HG03460 (cell line): ENCODE measurements at regions not wholly inside any gene's neighbourhood (a gene's known extent, or its start where the extent isn't known, plus 50 kb on each side); places are given as distances from the start of the nearest gene placed in this dataset.

Experiments
- ATAC-seq: cut with Tn5 transposase; IDR thresholded peaks from one replicate; pipeline ENCODE4 v1.9.1; 2021; ENCODE audit not compliant: unreplicated experiment

GRCh38 chr16:59320657-59321056 lies 586.5 kb upstream of the GOT2 start:
- no peak for ATAC-seq

DNA sequence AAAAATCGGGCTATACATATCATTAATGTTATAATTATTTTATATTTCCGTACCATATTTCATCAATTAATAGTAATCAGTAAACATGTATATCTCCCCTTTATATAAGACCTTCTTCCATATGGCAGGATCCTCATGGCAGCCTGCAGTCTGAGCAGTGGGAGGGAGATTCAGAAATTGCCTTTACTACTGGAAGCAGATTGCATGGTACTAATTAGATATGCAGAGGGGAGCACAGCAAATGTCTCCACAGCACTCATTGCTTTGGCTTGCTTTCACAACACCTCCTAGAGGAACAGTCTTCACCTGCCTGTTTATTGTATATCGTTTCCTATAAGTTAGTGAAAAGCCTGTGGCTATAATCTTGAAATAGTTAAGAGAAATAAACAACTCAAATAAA lies 585.8 kb upstream of the GOT2 start:
- ATAC-seq: no peak

- ATAC-seq: no peak
These were observed 571.7 kb upstream of the GOT2 start for GRCh38 chr16:59305850-59306249.

- ATAC-seq: no peak
These were observed 562.8 kb upstream of the GOT2 start for GRCh38 chr16:59296888-59297287.

DNA sequence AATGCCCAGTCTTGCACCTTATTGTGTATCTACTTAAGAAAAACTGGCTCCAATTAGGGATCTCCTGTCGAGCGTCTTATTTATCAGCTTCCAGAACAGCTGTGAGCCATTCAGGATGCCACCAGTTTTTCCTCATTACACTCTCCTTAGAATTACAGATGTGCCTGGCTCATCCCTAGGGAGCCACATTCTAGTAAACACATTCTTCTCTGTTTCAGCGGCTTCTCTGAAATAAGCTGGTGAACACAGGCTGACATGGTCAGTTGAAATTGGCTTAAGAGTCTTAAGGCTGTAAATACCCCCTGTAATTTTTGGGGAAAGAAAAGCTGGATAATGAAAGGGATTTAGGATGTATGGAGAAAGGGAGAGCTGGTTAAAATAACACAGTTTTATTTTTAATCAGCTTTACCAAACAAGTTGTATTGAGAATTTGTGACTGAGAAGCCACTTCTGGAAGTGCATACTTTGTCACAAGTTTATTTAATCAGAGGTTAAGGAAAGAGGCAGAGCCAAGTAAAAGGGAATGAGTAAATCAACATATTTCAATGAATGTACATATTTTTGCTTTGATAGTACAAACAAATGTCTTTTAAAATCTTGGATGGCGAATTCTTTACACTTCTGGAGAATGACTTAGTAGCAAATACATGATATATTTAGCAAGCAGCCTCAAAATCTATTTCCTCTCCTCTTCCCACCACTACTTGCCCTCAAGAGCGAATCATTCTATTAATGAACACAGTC lies 562.0 kb upstream of the GOT2 start:
- ATAC-seq: no peak

GRCh38 chr16:59295474-59295873 lies 561.4 kb upstream of the GOT2 start:
- ATAC-seq: no peak

DNA sequence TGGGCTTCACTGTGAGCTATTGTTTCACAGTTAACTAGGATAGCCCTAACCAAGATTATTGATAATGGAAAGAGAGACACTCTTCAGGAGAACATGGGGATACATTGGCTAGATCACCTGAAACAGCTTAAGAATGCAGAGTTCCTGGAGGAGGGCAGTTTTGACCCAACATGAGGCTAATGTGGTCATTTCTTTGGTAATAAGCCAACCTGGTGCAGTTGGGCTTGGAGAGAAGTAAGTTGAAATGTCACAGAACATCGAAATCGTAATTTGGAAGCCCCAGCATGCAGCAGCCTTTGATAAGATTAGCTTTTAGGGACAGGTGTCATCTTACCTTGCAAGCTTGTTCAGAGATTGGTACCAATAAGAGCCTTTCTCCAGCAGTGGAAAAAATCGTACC lies 556.6 kb upstream of the GOT2 start:
- no peak for ATAC-seq

- no peak for ATAC-seq
These were observed 555.0 kb upstream of the GOT2 start for GRCh38 chr16:59289151-59289550.

- no peak for ATAC-seq
These were observed 540.0 kb upstream of the GOT2 start for GRCh38 chr16:59274141-59274540.

DNA sequence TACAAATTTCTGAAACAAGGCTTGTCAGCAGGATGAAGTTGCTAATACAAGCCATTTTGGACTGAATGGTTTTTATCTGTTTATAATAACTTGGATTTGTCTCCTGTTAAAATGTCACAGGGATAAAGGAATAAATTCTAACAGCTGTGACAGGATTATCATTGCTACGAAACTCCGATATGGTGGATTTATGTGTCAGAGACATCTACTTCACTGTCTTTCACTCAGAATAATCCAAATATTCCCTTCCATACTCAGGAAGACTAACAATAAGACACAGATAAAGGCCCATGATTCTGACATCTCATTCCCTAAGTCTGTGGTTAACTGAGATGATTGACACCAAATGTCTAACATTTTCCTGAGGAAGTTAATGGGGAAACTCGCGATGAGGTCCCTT lies 529.8 kb upstream of the GOT2 start:
- no peak for ATAC-seq

GRCh38 chr16:59260892-59261291 lies 526.8 kb upstream of the GOT2 start:
- no peak for ATAC-seq

DNA sequence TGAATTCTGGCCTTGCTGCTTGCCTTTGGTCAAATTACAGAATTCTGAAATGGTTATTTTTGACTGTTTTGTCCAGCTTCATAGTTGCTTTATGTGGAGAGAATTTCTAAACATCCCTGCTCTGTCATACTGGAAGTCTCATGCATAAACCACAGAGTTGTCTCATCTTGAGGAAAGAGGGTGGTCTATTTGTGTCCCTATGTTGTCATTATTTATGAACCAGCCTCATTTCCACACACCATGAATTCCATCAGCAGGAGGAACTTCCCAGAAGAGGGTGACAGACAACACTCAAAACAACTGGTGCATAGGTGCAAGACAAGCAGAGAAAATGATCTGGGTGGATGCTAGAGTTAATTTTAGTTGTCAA lies 525.8 kb upstream of the GOT2 start:
- ATAC-seq: no peak

DNA sequence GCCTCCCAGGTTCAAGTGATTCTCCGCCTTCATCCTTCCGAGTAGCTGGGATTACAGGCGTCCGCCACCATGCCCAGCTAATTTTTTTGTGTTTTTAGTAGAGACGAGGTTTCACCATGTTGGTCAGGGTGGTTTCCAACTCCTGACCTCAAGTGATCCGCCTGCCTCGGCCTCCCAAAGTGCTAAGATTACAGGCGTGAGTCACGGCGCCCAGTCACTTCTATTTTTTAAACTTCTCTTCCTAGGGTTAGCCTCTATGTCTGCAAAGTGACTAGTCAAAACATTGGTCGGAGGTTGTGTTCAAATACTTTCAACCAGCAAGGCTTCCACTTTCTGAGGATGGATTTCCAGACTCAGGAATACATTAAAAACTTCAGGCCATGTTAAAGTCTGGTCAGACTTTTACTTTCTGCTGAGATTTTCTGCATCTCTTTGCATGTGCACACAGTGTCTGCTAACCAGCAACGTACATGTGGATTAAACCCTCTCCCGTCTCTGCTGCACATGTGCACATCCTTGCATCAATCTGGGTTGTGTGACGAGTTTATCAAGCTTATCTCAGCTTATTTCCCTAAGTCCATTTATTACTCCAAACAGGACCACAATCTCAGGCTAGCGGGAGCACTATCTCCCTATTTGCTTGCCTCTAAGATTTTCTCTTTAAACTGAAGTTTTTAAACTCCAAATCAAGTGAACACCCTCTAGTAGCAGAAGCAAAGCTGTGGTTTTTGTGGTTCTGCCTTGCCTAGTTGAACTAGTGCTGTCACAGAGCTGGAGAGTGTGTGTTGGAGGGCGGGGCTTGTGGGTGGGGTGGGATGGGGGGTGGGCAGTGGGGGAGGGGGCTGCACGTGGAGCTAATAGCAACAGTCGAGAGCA lies 525.2 kb upstream of the GOT2 start:
- ATAC-seq: no peak

- no peak for ATAC-seq
These were observed 518.2 kb upstream of the GOT2 start for GRCh38 chr16:59252317-59252716.

DNA sequence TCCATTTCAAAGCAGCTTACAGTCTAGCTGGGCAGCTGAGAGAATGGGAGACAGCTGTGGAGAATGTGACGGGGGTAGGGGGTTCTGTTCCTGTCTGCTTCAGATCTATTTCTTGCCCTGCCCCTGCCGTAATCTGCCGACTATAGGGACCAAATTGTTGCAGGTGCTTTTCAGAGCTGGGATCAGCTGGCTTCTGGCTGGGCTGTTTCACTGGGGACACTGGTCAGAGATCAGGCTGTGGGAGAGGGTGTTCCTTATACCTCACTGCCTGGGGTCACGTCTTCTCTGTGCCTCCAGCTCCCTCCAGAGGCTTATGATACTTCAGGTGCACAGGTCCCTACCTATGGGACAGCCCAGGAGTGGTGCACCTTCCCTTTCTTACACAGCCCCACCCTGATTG lies 514.9 kb upstream of the GOT2 start:
- no peak for ATAC-seq

GRCh38 chr16:59242556-59242955 lies 508.4 kb upstream of the GOT2 start:
- ATAC-seq: no peak

- ATAC-seq: no peak
These were observed 504.1 kb upstream of the GOT2 start for GRCh38 chr16:59238246-59238645.

- no peak for ATAC-seq
These were observed 502.8 kb upstream of the GOT2 start for GRCh38 chr16:59236804-59237458.

DNA sequence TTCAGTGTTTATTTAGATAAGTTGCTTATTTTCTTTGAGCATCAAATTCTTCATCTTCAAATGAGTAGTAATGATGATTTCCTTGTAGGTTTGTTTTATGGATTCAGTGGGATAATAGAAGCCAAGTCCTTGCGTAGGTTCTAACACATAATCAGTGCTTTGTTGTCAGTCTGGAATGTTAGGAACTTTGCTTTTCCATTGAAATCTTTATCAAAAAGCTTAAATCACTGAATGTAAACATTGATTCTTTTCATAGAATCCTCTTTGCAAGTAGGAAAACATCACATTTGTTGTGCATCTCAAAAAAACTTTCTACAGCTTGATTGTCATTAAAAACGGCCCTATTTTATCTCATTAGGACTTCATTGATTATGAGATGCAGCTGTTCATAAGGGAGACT lies 490.3 kb upstream of the GOT2 start:
- ATAC-seq: no peak

DNA sequence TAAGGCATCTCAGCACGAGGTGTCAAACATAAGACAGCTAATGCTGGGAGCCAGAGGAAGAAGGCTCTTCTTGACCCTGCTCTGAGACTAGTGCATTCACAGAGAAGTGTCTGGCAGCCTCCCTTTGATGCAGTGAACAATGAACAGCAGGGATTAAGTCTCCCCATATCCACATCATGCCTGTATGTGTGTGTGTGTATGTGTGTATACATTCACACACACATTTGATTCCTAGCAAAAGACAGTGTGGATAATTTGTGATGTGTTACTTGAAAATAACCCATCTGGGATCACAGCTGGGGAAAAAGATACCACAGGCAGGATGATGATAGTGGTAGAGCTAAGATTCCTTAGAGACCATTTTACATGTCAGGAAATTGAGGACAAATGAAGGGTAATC lies 485.9 kb upstream of the GOT2 start:
- no peak for ATAC-seq

GRCh38 chr16:59216291-59216690 lies 482.2 kb upstream of the GOT2 start:
- no peak for ATAC-seq

DNA sequence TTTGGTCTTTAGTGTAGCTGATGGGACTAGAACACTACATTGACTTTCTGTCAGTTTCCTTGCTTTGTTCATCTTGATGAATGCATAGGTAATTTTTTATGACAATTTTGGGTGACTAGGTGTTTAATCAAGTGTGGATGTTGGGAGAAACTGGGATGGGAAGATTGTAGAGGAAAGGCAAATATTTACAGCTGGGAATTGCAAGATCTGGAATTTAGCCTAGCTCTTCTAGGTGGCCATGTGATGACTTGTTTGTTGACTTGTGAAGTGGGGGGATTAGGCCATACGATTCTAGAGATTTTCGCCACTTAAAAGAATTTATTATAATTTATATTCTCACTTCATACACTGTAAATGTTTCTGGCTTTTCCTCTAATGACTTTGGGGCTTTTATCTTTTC lies 480.3 kb upstream of the GOT2 start:
- no peak for ATAC-seq
